ENCODE measurements at regions not wholly inside any gene's neighbourhood (a gene's known extent, or its start where the extent isn't known, plus 50 kb on each side); places are given as distances from the start of the nearest gene placed in this dataset.
A peak's percentile ranks its signal among the peaks of the same experiment; 100 is the strongest.
"Not testable (repeated sequence)": the region's sequence is repeated elsewhere in the genome, so short reads cannot be mapped to it uniquely, and the experiment has no call there.

- peaks cover 8% of the 10 kb centered on the region for H3K9me3 Mint-ChIP-seq
- peaks cover 46% of the 10 kb centered on the region for H3K4me1 Mint-ChIP-seq
- H3K4me3 Mint-ChIP-seq = no peak overlapping the region
- peaks cover 16% of the 10 kb centered on the region for H3K36me3 Mint-ChIP-seq (ENCODE audit: low read depth)
- H3K27ac Mint-ChIP-seq = peak overlapping the region in 2 of 3 experiments; percentile 58 to 92
- no peaks in the 10 kb centered on the region for H3K27me3 Mint-ChIP-seq (ENCODE audit: low read depth)
- no peak for TF ChIP-seq CTCF (IDR thresholded peaks at IDR 0.05; ENCODE audit: unreplicated experiment in 3 of 3)
Observed at GRCh38 chr6:144402750-144403149, 117.6 kb downstream of the UTRN start.

- H3K4me3 Mint-ChIP-seq = peak overlapping the region in 2 of 3 experiments; percentile 3 to 10
- no peaks in the 10 kb centered on the region for H3K27me3 Mint-ChIP-seq (ENCODE audit: low read depth)
- H3K36me3 Mint-ChIP-seq (ENCODE audit: low read depth) = peaks cover 8% of the 10 kb centered on the region
- H3K9me3 Mint-ChIP-seq = no peaks in the 10 kb centered on the region
- peaks cover 49% of the 10 kb centered on the region for H3K4me1 Mint-ChIP-seq
- H3K27ac Mint-ChIP-seq = peak overlapping the region; percentile 76 to 92 (median 78)
- no peak for TF ChIP-seq CTCF (IDR thresholded peaks at IDR 0.05; ENCODE audit: unreplicated experiment in 3 of 3)
Observed at GRCh38 chr6:144405163-144405562, 120.0 kb downstream of the UTRN start.

- TF ChIP-seq CTCF (IDR thresholded peaks at IDR 0.05; ENCODE audit: unreplicated experiment in 3 of 3) = no peak
- peak overlapping the region; percentile 13 to 57 (median 55) for H3K27ac Mint-ChIP-seq
- peaks cover 8% of the 10 kb centered on the region for H3K36me3 Mint-ChIP-seq (ENCODE audit: low read depth)
- peaks cover 52% of the 10 kb centered on the region for H3K4me1 Mint-ChIP-seq
- H3K27me3 Mint-ChIP-seq (ENCODE audit: low read depth) = no peaks in the 10 kb centered on the region
- H3K9me3 Mint-ChIP-seq = peaks cover 4% of the 10 kb centered on the region
- no peak overlapping the region for H3K4me3 Mint-ChIP-seq
Observed at GRCh38 chr6:144406796-144407195, 121.7 kb downstream of the UTRN start.

GRCh38 chr6:144408161-144408560 is 123.0 kb downstream of the UTRN start:
- peaks cover 3% of the 10 kb centered on the region for H3K36me3 Mint-ChIP-seq (ENCODE audit: low read depth)
- peak overlapping the region; percentile 87 to 93 (median 88) for H3K27ac Mint-ChIP-seq
- TF ChIP-seq CTCF (IDR thresholded peaks at IDR 0.05; ENCODE audit: unreplicated experiment in 3 of 3) = no peak
- H3K4me3 Mint-ChIP-seq = peak overlapping the region in 1 of 3 experiments; percentile 30
- H3K4me1 Mint-ChIP-seq = peaks cover 53% of the 10 kb centered on the region
- H3K9me3 Mint-ChIP-seq = peaks cover 4% of the 10 kb centered on the region
- no peaks in the 10 kb centered on the region for H3K27me3 Mint-ChIP-seq (ENCODE audit: low read depth)

GRCh38 chr6:144410059-144410458 is 124.9 kb downstream of the UTRN start:
- H3K4me3 Mint-ChIP-seq = no peak overlapping the region
- peaks cover 3% of the 10 kb centered on the region for H3K36me3 Mint-ChIP-seq (ENCODE audit: low read depth)
- H3K4me1 Mint-ChIP-seq = peaks cover 37% of the 10 kb centered on the region
- TF ChIP-seq CTCF (IDR thresholded peaks at IDR 0.05; ENCODE audit: unreplicated experiment in 3 of 3) = no peak
- H3K27ac Mint-ChIP-seq = no peak overlapping the region
- no peaks in the 10 kb centered on the region for H3K27me3 Mint-ChIP-seq (ENCODE audit: low read depth)
- peaks cover 4% of the 10 kb centered on the region for H3K9me3 Mint-ChIP-seq

- H3K9me3 Mint-ChIP-seq; H3K36me3 Mint-ChIP-seq (ENCODE audit: low read depth); H3K4me3 Mint-ChIP-seq; H3K27me3 Mint-ChIP-seq (ENCODE audit: low read depth): not testable (repeated sequence)
- H3K27ac Mint-ChIP-seq = peak overlapping the region in 1 of 3 experiments; percentile 71
- H3K4me1 Mint-ChIP-seq = peaks cover 31% of the 10 kb centered on the region
Observed at GRCh38 chr6:144410574-144410973, 125.4 kb downstream of the UTRN start.

Data from nephron (organoid).